K562 (cell line): ENCODE measurements at regions not wholly inside any gene's neighbourhood (a gene's known extent, or its start where the extent isn't known, plus 50 kb on each side); places are given as distances from the start of the nearest gene placed in this dataset.

ENCODE experiments used
- ATAC-seq: fragments of 200-7000 bp; cut with Tn5 transposase; 3 replicates; pipeline ENCODE4 v1.9.1; 2020; ENCODE audit warnings: moderate library complexity
- BruUV-seq: library from RNA; stranded (reverse); fragments of 400-500 nt; replicated peaks from 2 replicates; lab custom pipeline; 2021; lab: Mats Ljungman, UMichigan
- CTCF ChIA-PET: fragments of 300-600 bp; formaldehyde crosslinking; extraction: SDS; loops from one replicate; lab custom pipeline; 2021; ENCODE audit warnings: low intra/inter-chr PET ratio; lab: Yijun Ruan, JAX
- POLR2A ChIA-PET: fragments of 300-600, 350-650 bp; sonication (Branson Sonifier 250); formaldehyde crosslinking; extraction: SDS; loops from one replicate; lab custom pipeline; 2021; ENCODE audit warnings: antibody characterized with exemption, inconsistent platforms; lab: Yijun Ruan, JAX
- DNase-seq, 4 experiments: peaks; one replicate each; pipeline versions ENCODE4 v3.0.0 to v3.0.0-alpha.2; 2011 to 2018; ENCODE audit warnings: low spot score in 3 of 4, mixed read lengths in 3 of 4; ENCODE audit errors: extremely low read depth in 1 of 4
- FAIRE-seq: peaks from 2 replicates; lab custom pipeline; 2011; peaks lifted over from hg19 to GRCh38; lab: Jason Lieb, UNC
- H2AFZ ChIP-seq: 2 replicates; pipeline ENCODE4 v1.6.0; 2011; ENCODE audit warnings: low read depth, low read length, control low read depth, inconsistent platforms
- H3K27ac ChIP-seq: fragments of 200-600 bp; 3 replicates; pipeline ENCODE4 v1.8.0; 2011; ENCODE audit warnings: low read depth, mild to moderate bottlenecking, control low read depth, inconsistent platforms, low read length, moderate library complexity, mixed read lengths; ENCODE audit errors: extremely low read depth
- H3K27me3 ChIP-seq, 2 experiments: fragments of 300-600 bp in 1 of 2; 2 replicates in 1 of 2; 3 replicates in 1 of 2; pipeline versions ENCODE4 v1.6.0 to v1.8.0; 2011; ENCODE audit warnings: inconsistent platforms in 2 of 2, low read length in 2 of 2, mild to moderate bottlenecking in 1 of 2, mixed read lengths in 1 of 2, moderate library complexity in 1 of 2; ENCODE audit not compliant: control insufficient read depth in 2 of 2, insufficient read depth in 2 of 2
- H3K36me3 ChIP-seq: fragments of 300-600 bp; 3 replicates; pipeline ENCODE4 v1.8.0; 2011; ENCODE audit warnings: mild to moderate bottlenecking, low read length, inconsistent platforms; ENCODE audit not compliant: control insufficient read depth, insufficient read depth
- H3K4me1 ChIP-seq, 2 experiments: fragments of 200-600 bp in 1 of 2; replicated peaks in 1 of 2; 2 replicates in 1 of 2; 3 replicates in 1 of 2; pipeline versions ENCODE4 v1.5.1 to v1.8.0; 2011; ENCODE audit warnings: inconsistent platforms in 2 of 2, low read length in 2 of 2, mild to moderate bottlenecking in 1 of 2, mixed read lengths in 1 of 2, moderate library complexity in 1 of 2; ENCODE audit not compliant: control insufficient read depth in 2 of 2, insufficient read depth in 2 of 2
- H3K4me2 ChIP-seq: 2 replicates; pipeline ENCODE4 v1.6.1; 2011; ENCODE audit warnings: low read length, control low read depth, inconsistent platforms, mixed read lengths; ENCODE audit not compliant: insufficient read depth
- H3K4me3 ChIP-seq: fragments of 200-600 bp; sonication (generic), shearing (Covaris generic); 2 replicates; pipeline ENCODE4 v1.5.1; 2016; ENCODE audit warnings: control low read depth, inconsistent platforms
- H3K79me2 ChIP-seq: fragments of 200-600 bp; 3 replicates; pipeline ENCODE4 v1.8.0; 2011; ENCODE audit warnings: low read length, inconsistent platforms; ENCODE audit not compliant: control insufficient read depth, insufficient read depth
- H3K9ac ChIP-seq, 2 experiments: 2 replicates each; pipeline versions ENCODE4 v1.6.0 to v1.6.1; 2011; ENCODE audit warnings: low read depth in 2 of 2, low read length in 2 of 2, control low read depth in 1 of 2, inconsistent platforms in 1 of 2, mild to moderate bottlenecking in 1 of 2, mixed read lengths in 1 of 2; ENCODE audit not compliant: insufficient read depth in 1 of 2
- H3K9me1 ChIP-seq: one replicate; pipeline ENCODE4 v1.6.0; 2011; ENCODE audit warnings: inconsistent platforms, mild to moderate bottlenecking, low read length, moderate library complexity; ENCODE audit not compliant: control insufficient read depth, insufficient read depth
- H3K9me3 ChIP-seq: replicated peaks from 2 replicates; pipeline ENCODE4 v1.5.1; 2011; ENCODE audit warnings: low read depth, low read length, inconsistent platforms; ENCODE audit not compliant: control insufficient read depth, insufficient read depth
- H4K20me1 ChIP-seq: replicated peaks from 2 replicates; pipeline ENCODE4 v1.6.1; 2011; ENCODE audit warnings: low read length, inconsistent platforms, mixed read lengths; ENCODE audit not compliant: control insufficient read depth, insufficient read depth
- JUN ChIP-seq, 2 experiments: sonication (generic) in 1 of 2; formaldehyde crosslinking in 1 of 2; IDR thresholded peaks; 2 replicates each; pipeline versions ENCODE4 v1.6.1 to v1.8.0; 2012 to 2022; ENCODE audit warnings: borderline replicate concordance in 2 of 2, mild to moderate bottlenecking in 2 of 2, improper control_type of control experiment in 1 of 2, low read depth in 1 of 2, low read length in 1 of 2, missing genetic modification reagents in 1 of 2
- MCM5 ChIP-seq: fragments of 450-650 bp; IDR thresholded peaks from 2 replicates; pipeline ENCODE4 v1.6.1; 2016; ENCODE audit warnings: low read depth
- NR1H2 ChIP-seq: sonication (generic); formaldehyde crosslinking; IDR thresholded peaks from 2 replicates; pipeline ENCODE4 v1.4.0; 2020; ENCODE audit warnings: mild to moderate bottlenecking, missing genetic modification reagents
- OTX1 ChIP-seq: fragments of 450-650 bp; formaldehyde crosslinking; IDR thresholded peaks from 2 replicates; pipeline ENCODE4 v1.4.0; 2022; ENCODE audit warnings: mild to moderate bottlenecking
- RB1 ChIP-seq: fragments of 450-650 bp; IDR thresholded peaks from 2 replicates; pipeline ENCODE4 v1.6.1; 2017; ENCODE audit warnings: low read depth, mild to moderate bottlenecking
- SREBF2 ChIP-seq: sonication (generic); formaldehyde crosslinking; IDR thresholded peaks from 2 replicates; pipeline ENCODE4 v1.4.0; 2020; ENCODE audit warnings: mild to moderate bottlenecking, missing genetic modification reagents
- TOE1 ChIP-seq, 2 experiments: fragments of 450-650 bp in 1 of 2; sonication (generic) in 1 of 2; formaldehyde crosslinking in 1 of 2; IDR thresholded peaks; 2 replicates each; pipeline versions ENCODE4 v1.7.1 to v1.8.0; 2016 to 2022; ENCODE audit warnings: borderline replicate concordance in 2 of 2, mild to moderate bottlenecking in 2 of 2, antibody characterized with exemption in 1 of 2, inconsistent platforms in 1 of 2, low read depth in 1 of 2, missing genetic modification reagents in 1 of 2, moderate library complexity in 1 of 2
- WHSC1 ChIP-seq: IDR thresholded peaks from one replicate; pipeline ENCODE4 v1.6.1; 2012; ENCODE audit warnings: low read length, control low read depth, inconsistent platforms
- ZFP36 ChIP-seq: fragments of 150-350 bp; IDR thresholded peaks from 2 replicates; pipeline ENCODE4 v1.6.1; 2018; ENCODE audit warnings: low read length, low read depth; ENCODE audit not compliant: partially characterized antibody
- WGBS: fragments of 100-300 bp; shearing (Covaris generic); methylation state at CpG from one replicate; pipeline ENCODE4 v1.1.6; 2016; ENCODE audit warnings: low coverage, mixed read lengths; ENCODE audit not compliant: insufficient coverage; ENCODE audit errors: missing lambda C conversion rate; 5-methylcytosine and 5-hydroxymethylcytosine counted together
- in situ Hi-C: fragments of 300-500 bp; cut with MboI; formaldehyde crosslinking; loops from 4 replicates; pipeline ENCODE4 v1.15.0; 2018; ENCODE audit warnings: inconsistent platforms, mixed read lengths
- intact Hi-C: fragments of 100-400 bp; cut with micrococcal nuclease; formaldehyde crosslinking; loops from 2 replicates; pipeline ENCODE4 v1.14.2; 2022
- TF ChIP-seq, protein P1 (sequence below), 2 experiments: fragments of 150-350 bp in 1 of 2; IDR thresholded peaks; 2 replicates each; pipeline ENCODE4 v1.6.1; 2012 to 2016; ENCODE audit warnings: low read depth in 2 of 2, low read length in 2 of 2, mild to moderate bottlenecking in 1 of 2, moderate library complexity in 1 of 2
- TF ChIP-seq, protein P2 (sequence below), 2 experiments: fragments of 450-650 bp in 1 of 2; sonication (generic) in 1 of 2; formaldehyde crosslinking in 1 of 2; IDR thresholded peaks in 1 of 2; conservative IDR thresholded peaks in 1 of 2; 2 replicates each; pipeline versions ENCODE4 v1.6.1 to v1.8.1; 2016 to 2023; ENCODE audit warnings: mild to moderate bottlenecking in 2 of 2, moderate library complexity in 2 of 2, inconsistent platforms in 1 of 2, missing genetic modification reagents in 1 of 2
- TF ChIP-seq, protein P3 (sequence below): fragments of 250-450 bp; sonication (Bioruptor Pico); IDR thresholded peaks from 2 replicates; pipeline ENCODE4 v1.5.0; 2021
- TF ChIP-seq, protein P4 (sequence below): sonication (generic); formaldehyde crosslinking; IDR thresholded peaks from 2 replicates; pipeline ENCODE4 v1.8.1; 2022; ENCODE audit warnings: missing genetic modification reagents

DNA sequence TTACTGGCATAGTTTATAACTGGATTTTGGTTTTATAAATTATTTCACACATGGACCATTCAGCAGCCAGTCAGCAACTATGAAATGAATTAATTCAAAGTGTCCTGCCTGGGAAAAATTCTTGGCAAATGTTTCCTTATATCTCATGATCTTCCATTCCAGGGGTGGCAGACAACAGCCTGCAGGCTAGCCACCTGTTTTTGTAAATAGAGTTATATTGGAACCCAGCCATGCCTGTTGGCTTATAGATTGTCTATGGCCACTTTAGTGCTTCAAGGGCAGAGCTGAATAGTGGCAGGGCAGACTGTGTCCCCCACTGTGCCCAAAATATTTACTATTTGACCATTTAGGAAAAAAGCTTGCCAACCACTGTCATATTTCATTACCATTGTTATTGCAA, 613.7 kb downstream of the TMEM114 start (continued):
- TF ChIP-seq, protein P1, sequence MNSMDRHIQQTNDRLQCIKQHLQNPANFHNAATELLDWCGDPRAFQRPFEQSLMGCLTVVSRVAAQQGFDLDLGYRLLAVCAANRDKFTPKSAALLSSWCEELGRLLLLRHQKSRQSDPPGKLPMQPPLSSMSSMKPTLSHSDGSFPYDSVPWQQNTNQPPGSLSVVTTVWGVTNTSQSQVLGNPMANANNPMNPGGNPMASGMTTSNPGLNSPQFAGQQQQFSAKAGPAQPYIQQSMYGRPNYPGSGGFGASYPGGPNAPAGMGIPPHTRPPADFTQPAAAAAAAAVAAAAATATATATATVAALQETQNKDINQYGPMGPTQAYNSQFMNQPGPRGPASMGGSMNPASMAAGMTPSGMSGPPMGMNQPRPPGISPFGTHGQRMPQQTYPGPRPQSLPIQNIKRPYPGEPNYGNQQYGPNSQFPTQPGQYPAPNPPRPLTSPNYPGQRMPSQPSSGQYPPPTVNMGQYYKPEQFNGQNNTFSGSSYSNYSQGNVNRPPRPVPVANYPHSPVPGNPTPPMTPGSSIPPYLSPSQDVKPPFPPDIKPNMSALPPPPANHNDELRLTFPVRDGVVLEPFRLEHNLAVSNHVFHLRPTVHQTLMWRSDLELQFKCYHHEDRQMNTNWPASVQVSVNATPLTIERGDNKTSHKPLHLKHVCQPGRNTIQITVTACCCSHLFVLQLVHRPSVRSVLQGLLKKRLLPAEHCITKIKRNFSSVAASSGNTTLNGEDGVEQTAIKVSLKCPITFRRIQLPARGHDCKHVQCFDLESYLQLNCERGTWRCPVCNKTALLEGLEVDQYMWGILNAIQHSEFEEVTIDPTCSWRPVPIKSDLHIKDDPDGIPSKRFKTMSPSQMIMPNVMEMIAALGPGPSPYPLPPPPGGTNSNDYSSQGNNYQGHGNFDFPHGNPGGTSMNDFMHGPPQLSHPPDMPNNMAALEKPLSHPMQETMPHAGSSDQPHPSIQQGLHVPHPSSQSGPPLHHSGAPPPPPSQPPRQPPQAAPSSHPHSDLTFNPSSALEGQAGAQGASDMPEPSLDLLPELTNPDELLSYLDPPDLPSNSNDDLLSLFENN (IDR thresholded peaks at IDR 0.05; ENCODE audit: low read depth in 2 of 2, low read length in 2 of 2) = no peak
- no peak for TF ChIP-seq MCM5
- no peak for TF ChIP-seq TOE1 (IDR thresholded peaks at IDR 0.05; ENCODE audit: borderline replicate concordance)
- TF ChIP-seq TOE1 (CRISPR knock-in tag; IDR thresholded peaks at IDR 0.05; ENCODE audit: borderline replicate concordance, low read depth) = no peak
- TF ChIP-seq ZFP36 = no peak
- no peak for TF ChIP-seq NR1H2 (CRISPR knock-in tag)

DNA sequence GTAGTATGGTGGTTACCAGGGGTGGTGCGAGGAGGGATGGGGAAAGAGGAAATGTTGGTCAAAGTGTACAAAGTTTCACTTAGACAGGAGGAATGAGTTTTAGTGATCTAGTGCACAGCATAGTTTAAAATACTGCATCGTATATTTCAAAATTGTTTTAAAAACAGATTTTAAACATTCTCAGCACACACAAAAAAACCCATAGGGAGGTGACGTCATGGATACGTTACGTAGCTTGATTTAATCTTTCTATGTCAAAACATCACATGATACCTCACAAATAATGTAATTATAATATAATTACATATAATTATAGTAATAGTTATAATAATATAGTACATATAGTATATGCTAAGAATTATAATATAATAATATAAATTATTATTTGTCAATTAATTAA, 614.2 kb downstream of the TMEM114 start:
- H4K20me1 ChIP-seq = no peaks in the 10 kb centered on the region
- DNase-seq (no peak), FAIRE-seq (no peak), ATAC-seq (no peak)
- no peak overlapping the region for H2AFZ ChIP-seq
- no peak overlapping the region for H3K9ac ChIP-seq
- no peaks in the 10 kb centered on the region for H3K4me1 ChIP-seq
- peaks cover 86% of the 10 kb centered on the region for H3K36me3 ChIP-seq
- no peaks in the 10 kb centered on the region for H3K27me3 ChIP-seq
- intact Hi-C loops (no loop called here), in situ Hi-C loops (no loop called here)
- ChIA-PET CTCF (no interaction called here), POLR2A (no interaction called here)
- no peak overlapping the region for H3K4me2 ChIP-seq
- no peaks in the 10 kb centered on the region for H3K79me2 ChIP-seq
- no peak overlapping the region for H3K27ac ChIP-seq
- H3K4me3 ChIP-seq = no peak overlapping the region
- peaks cover 3% of the 10 kb centered on the region for H3K9me1 ChIP-seq
- BruUV-seq = no TSS peak
- 92% methylated on average over 5 of the region's 5 CpGs for WGBS
- H3K9me3 ChIP-seq = no peaks in the 10 kb centered on the region
- TF ChIP-seq, protein P2, sequence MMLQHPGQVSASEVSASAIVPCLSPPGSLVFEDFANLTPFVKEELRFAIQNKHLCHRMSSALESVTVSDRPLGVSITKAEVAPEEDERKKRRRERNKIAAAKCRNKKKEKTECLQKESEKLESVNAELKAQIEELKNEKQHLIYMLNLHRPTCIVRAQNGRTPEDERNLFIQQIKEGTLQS (IDR thresholded peaks at IDR 0.05) = no peak
- TF ChIP-seq, protein P2 (CRISPR knock-in tag; conservative IDR thresholded peaks at IDR 0.05) = no peak
- no peak for TF ChIP-seq RB1
- TF ChIP-seq, protein P3, sequence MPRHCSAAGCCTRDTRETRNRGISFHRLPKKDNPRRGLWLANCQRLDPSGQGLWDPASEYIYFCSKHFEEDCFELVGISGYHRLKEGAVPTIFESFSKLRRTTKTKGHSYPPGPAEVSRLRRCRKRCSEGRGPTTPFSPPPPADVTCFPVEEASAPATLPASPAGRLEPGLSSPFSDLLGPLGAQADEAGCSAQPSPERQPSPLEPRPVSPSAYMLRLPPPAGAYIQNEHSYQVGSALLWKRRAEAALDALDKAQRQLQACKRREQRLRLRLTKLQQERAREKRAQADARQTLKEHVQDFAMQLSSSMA = no peak
- no peak for TF ChIP-seq WHSC1
- TF ChIP-seq, protein P4, sequence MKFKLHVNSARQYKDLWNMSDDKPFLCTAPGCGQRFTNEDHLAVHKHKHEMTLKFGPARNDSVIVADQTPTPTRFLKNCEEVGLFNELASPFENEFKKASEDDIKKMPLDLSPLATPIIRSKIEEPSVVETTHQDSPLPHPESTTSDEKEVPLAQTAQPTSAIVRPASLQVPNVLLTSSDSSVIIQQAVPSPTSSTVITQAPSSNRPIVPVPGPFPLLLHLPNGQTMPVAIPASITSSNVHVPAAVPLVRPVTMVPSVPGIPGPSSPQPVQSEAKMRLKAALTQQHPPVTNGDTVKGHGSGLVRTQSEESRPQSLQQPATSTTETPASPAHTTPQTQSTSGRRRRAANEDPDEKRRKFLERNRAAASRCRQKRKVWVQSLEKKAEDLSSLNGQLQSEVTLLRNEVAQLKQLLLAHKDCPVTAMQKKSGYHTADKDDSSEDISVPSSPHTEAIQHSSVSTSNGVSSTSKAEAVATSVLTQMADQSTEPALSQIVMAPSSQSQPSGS (CRISPR knock-in tag) = no peak
- no peak for TF ChIP-seq SREBF2 (CRISPR knock-in tag)
- TF ChIP-seq OTX1 (CRISPR knock-in tag) = no peak
- no peak for TF ChIP-seq JUN (IDR thresholded peaks at IDR 0.05; ENCODE audit: borderline replicate concordance, low read depth, low read length)
- no peak for TF ChIP-seq JUN (CRISPR knock-in tag; IDR thresholded peaks at IDR 0.05; ENCODE audit: borderline replicate concordance)
